A549 (cell line): ENCODE measurements at regions not wholly inside any gene's neighbourhood (a gene's known extent, or its start where the extent isn't known, plus 50 kb on each side); places are given as distances from the start of the nearest gene placed in this dataset.

Source experiments
- CEBPB ChIP-seq, 2 experiments: fragments of >200 bp in 1 of 2; sonication (Bioruptor Twin) in 1 of 2; formaldehyde crosslinking in 1 of 2; IDR thresholded peaks; 2 replicates each; pipeline ENCODE4 v1.6.1; 2012 to 2016
- ESRRA ChIP-seq: fragments of 150-350 bp; IDR thresholded peaks from 2 replicates; pipeline ENCODE4 v1.6.1; 2014; ENCODE audit warnings: mild to moderate bottlenecking, low read length, borderline replicate concordance
- FOSL2 ChIP-seq, 2 experiments: fragments of 450-650 bp in 1 of 2; fragments of >200 bp in 1 of 2; sonication (Bioruptor Twin) in 1 of 2; formaldehyde crosslinking; IDR thresholded peaks; 2 replicates each; pipeline versions ENCODE4 v1.5.0 to v1.6.1; 2016 to 2020; ENCODE audit warnings: mild to moderate bottlenecking in 1 of 2, moderate library complexity in 1 of 2
- KDM1A ChIP-seq: fragments of 200-600 bp; sonication (generic); IDR thresholded peaks from 2 replicates; pipeline ENCODE4 v1.6.1; 2016; ENCODE audit warnings: low read depth, mild to moderate bottlenecking
- POLR2A ChIP-seq: IDR thresholded peaks from 2 replicates; pipeline ENCODE4 v1.6.1; 2012; ENCODE audit warnings: mild to moderate bottlenecking, low read length
- RCOR1 ChIP-seq: fragments of 150-350 bp; IDR thresholded peaks from 2 replicates; pipeline ENCODE4 v1.6.1; 2014; ENCODE audit warnings: antibody characterized with exemption, low read length, low read depth
- SMC3 ChIP-seq: fragments of >200 bp; sonication (Bioruptor Twin); formaldehyde crosslinking; IDR thresholded peaks from 3 replicates; pipeline ENCODE4 v1.6.1; 2018; ENCODE audit warnings: inconsistent platforms
- TF ChIP-seq, protein P1 (sequence below): fragments of >200 bp; sonication (Bioruptor Twin); formaldehyde crosslinking; IDR thresholded peaks from 3 replicates; pipeline ENCODE4 v1.5.1; 2016
- TF ChIP-seq, protein P2 (sequence below): fragments of 200-600 bp; sonication (generic); IDR thresholded peaks from 2 replicates; pipeline ENCODE4 v1.6.1; 2016; ENCODE audit warnings: antibody characterized with exemption, mild to moderate bottlenecking, moderate library complexity
- TF ChIP-seq, protein P3 (sequence below): fragments of 450-650 bp; IDR thresholded peaks from 2 replicates; pipeline ENCODE4 v1.6.1; 2014; ENCODE audit warnings: antibody characterized with exemption

DNA sequence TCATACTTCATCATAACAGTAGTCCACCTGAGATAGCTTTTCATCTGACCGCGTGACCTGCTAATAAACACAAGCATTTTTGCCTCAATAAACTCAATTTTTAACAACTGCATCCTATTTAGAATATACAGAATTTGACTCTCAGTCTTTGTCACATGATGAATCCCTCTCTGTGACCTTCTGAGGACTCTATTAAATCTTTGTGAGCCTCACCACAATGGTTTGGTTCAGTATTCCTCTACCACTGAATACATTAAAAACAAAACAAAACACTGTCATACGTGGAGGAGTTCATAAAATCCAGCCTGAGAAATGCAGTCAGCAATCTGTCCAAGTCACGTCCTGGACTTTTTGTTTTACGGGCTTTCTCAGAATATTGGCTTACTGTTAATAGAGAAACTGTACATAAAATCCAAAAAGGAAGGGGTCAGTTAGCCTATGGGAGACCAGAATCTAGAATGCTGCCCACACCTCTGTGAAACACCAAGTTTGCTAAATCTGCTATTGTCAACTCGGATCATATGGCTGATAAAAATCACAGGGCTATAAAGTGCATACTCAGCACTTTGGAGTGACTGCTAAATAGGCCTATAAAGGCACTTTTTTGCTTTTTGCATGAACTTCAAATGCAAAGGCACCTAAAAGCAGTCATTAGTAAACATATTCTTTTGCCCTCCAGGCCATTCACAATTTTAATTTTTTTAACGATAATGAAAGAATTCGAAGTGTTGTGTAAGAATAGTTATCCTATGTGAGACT is 190.3 kb upstream of the HDDC2 start:
- TF ChIP-seq CEBPB (IDR thresholded peaks at IDR 0.05) (no peak), ESRRA (no peak), RCOR1 (no peak), POLR2A (no peak), FOSL2 (IDR thresholded peaks at IDR 0.05) (no peak), FOSL2 (CRISPR knock-in tag; IDR thresholded peaks at IDR 0.05) (no peak), KDM1A (no peak), SMC3 (no peak)
- TF ChIP-seq, protein P1, sequence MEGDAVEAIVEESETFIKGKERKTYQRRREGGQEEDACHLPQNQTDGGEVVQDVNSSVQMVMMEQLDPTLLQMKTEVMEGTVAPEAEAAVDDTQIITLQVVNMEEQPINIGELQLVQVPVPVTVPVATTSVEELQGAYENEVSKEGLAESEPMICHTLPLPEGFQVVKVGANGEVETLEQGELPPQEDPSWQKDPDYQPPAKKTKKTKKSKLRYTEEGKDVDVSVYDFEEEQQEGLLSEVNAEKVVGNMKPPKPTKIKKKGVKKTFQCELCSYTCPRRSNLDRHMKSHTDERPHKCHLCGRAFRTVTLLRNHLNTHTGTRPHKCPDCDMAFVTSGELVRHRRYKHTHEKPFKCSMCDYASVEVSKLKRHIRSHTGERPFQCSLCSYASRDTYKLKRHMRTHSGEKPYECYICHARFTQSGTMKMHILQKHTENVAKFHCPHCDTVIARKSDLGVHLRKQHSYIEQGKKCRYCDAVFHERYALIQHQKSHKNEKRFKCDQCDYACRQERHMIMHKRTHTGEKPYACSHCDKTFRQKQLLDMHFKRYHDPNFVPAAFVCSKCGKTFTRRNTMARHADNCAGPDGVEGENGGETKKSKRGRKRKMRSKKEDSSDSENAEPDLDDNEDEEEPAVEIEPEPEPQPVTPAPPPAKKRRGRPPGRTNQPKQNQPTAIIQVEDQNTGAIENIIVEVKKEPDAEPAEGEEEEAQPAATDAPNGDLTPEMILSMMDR: no peak
- TF ChIP-seq, protein P2, sequence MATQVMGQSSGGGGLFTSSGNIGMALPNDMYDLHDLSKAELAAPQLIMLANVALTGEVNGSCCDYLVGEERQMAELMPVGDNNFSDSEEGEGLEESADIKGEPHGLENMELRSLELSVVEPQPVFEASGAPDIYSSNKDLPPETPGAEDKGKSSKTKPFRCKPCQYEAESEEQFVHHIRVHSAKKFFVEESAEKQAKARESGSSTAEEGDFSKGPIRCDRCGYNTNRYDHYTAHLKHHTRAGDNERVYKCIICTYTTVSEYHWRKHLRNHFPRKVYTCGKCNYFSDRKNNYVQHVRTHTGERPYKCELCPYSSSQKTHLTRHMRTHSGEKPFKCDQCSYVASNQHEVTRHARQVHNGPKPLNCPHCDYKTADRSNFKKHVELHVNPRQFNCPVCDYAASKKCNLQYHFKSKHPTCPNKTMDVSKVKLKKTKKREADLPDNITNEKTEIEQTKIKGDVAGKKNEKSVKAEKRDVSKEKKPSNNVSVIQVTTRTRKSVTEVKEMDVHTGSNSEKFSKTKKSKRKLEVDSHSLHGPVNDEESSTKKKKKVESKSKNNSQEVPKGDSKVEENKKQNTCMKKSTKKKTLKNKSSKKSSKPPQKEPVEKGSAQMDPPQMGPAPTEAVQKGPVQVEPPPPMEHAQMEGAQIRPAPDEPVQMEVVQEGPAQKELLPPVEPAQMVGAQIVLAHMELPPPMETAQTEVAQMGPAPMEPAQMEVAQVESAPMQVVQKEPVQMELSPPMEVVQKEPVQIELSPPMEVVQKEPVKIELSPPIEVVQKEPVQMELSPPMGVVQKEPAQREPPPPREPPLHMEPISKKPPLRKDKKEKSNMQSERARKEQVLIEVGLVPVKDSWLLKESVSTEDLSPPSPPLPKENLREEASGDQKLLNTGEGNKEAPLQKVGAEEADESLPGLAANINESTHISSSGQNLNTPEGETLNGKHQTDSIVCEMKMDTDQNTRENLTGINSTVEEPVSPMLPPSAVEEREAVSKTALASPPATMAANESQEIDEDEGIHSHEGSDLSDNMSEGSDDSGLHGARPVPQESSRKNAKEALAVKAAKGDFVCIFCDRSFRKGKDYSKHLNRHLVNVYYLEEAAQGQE: no peak
- TF ChIP-seq, protein P3, sequence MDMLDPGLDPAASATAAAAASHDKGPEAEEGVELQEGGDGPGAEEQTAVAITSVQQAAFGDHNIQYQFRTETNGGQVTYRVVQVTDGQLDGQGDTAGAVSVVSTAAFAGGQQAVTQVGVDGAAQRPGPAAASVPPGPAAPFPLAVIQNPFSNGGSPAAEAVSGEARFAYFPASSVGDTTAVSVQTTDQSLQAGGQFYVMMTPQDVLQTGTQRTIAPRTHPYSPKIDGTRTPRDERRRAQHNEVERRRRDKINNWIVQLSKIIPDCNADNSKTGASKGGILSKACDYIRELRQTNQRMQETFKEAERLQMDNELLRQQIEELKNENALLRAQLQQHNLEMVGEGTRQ: no peak
